Lower leg skin (tissue), 3 donors: ENCODE measurements at regions not wholly inside any gene's neighbourhood (a gene's known extent, or its start where the extent isn't known, plus 50 kb on each side); places are given as distances from the start of the nearest gene placed in this dataset.

Experiments
- CTCF ChIP-seq, 3 donors: fragments of 450-650 bp; IDR thresholded peaks; one replicate each; pipeline ENCODE4 v1.5.1; 2016; ENCODE audit warnings: antibody characterized with exemption in 3 of 3, mild to moderate bottlenecking in 3 of 3, moderate library complexity in 2 of 3
- POLR2A ChIP-seq, 2 donors: fragments of 450-650 bp; IDR thresholded peaks; one replicate each; pipeline ENCODE4 v1.6.1; 2016 to 2017; ENCODE audit warnings: antibody characterized with exemption in 2 of 2, mild to moderate bottlenecking in 1 of 2, moderate library complexity in 1 of 2

GRCh38 chr2:67075530-67076238 is 321.4 kb upstream of the ETAA1 start:
- TF ChIP-seq POLR2A (IDR thresholded peaks at IDR 0.05) (no peak), CTCF (IDR thresholded peaks at IDR 0.05) (no peak)
